ENCODE measurements at regions not wholly inside any gene's neighbourhood (a gene's known extent, or its start where the extent isn't known, plus 50 kb on each side); places are given as distances from the start of the nearest gene placed in this dataset.

- no peak for DNase-seq (ENCODE audit: extremely low read depth in 1 of 2, low read depth in 1 of 2)
Measured at GRCh38 chr14:104271391-104271790, 133.0 kb downstream of the KIF26A start.

DNA sequence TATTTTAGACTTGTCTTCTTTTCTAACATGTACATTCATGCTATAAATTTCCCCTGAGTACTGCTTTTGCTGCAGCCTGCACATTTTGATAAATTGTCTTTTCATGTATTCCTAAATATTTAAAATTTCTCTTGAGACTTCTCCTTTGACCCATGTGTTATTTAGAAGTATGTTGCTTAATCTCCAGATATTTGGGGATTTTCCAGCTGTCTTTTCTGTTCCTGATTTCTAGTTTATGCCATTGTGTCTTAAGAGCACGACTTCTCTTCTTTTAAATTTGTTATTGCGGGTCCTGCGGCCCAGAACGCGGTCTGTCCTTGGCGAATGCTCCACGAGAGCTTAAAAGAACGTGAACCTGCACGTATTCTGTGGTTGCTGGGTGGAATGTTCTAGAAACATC is 136.4 kb downstream of the KIF26A start:
- no peak for DNase-seq (ENCODE audit: extremely low read depth in 1 of 2, low read depth in 1 of 2)

GRCh38 chr14:104277416-104278213 is 139.2 kb downstream of the KIF26A start:
- no peak for DNase-seq (ENCODE audit: extremely low read depth in 1 of 2, low read depth in 1 of 2)

DNA sequence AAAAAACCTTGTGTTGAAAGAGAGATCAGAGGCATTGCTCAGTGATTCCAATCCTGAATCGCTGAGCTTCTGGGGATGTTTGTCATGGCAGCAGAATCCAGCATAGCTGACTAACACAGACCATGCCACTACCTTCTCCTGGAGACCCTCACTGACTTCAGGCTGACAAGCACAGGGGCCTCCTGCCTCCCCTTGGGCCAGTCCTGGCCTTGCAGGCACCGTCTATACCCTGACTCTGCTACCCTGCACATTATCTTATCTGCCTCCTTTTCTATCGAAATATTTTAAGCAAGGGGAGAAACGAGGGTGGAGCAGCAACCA is 139.8 kb downstream of the KIF26A start:
- no peak for DNase-seq (ENCODE audit: extremely low read depth in 1 of 2, low read depth in 1 of 2)

DNA sequence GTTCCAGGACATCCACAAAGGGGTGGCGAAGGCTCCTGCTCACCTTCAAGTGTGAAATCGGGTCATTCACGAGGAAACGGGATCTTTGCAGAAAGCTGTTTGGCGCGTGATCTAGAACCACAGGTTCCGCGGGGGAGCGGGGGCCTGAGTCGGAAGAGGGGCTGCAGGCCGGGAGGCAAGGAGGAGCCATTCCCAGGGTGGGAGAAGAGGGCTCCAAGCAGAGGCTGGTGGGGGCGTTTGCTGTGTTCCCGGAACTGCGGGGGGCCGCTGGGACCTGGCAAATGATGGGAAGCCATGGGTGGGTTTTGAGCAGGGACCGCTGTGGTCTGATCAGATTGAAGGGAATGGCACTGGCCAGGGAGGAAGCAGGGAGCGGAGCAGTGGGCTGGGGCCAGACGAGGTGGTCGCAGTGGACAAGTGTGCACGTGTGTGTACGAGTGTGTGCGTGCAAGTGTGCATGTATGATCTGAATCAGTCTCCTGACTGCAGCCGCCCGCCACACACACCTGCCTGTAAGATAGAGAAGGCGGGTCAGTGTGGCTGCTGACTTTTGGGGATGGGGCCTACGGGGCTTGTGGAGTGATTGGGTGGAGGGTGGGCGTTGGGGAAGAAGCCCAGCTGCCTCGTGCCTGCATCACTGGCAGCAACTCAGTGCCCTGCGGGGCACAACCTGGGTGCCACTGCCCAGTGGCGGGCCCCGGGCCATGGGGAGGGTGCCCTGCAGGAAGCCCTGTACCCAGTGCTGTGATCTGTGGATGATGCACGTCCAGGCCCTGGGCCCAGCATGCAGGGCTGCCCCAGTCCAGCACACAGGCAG is 141.9 kb downstream of the KIF26A start:
- no peak for DNase-seq (ENCODE audit: extremely low read depth in 1 of 2, low read depth in 1 of 2)

DNA sequence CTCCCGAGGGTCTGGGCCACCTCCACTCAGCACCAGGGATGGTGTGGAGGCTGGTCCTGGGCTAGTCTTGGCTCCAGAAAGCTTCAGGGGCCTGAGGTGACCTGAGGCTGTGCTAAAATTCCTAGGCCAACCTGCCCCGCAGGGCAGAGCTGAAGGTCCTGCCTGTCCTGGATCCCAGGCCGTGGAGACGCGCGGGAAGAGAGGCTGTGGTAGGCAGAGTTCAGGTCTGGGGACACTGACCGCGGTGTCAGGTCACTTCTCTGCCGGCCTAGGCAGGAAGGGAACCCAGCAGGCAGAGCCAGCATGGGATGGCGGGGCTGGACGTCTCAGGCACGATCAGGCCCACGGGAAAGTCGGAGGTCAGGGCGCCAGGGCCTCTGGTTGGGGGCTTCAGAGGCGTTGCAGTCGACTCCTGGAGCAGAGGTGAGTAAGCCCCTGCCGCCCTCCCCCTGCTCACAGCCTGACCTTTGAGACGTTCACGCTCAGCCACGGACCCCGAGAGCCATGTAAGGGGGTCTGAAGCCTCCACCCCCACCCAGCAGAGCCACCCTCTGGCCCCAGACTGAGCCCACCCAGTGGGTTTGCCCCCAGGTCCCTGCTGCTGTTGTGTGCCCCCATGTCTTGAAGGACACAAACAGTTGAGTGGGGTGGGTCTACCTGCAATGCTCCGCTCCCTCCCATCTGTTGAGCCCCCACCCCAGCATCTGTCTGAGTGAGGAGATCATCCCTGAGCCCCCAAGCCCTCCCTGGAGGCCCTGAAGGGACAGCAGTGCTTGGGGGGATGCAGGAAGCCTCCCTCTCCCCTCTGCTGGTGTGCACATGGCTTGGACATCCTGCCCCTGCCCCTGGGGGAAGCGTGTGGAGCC is 142.7 kb downstream of the KIF26A start:
- DNase-seq (ENCODE audit: extremely low read depth in 1 of 2, low read depth in 1 of 2), result no peak

- DNase-seq (ENCODE audit: extremely low read depth in 1 of 2, low read depth in 1 of 2), result no peak
Measured at GRCh38 chr14:104281768-104282301, 143.4 kb downstream of the KIF26A start.

GRCh38 chr14:104282332-104283196 is 144.2 kb downstream of the KIF26A start:
- no peak for DNase-seq (ENCODE audit: extremely low read depth in 1 of 2, low read depth in 1 of 2)

DNA sequence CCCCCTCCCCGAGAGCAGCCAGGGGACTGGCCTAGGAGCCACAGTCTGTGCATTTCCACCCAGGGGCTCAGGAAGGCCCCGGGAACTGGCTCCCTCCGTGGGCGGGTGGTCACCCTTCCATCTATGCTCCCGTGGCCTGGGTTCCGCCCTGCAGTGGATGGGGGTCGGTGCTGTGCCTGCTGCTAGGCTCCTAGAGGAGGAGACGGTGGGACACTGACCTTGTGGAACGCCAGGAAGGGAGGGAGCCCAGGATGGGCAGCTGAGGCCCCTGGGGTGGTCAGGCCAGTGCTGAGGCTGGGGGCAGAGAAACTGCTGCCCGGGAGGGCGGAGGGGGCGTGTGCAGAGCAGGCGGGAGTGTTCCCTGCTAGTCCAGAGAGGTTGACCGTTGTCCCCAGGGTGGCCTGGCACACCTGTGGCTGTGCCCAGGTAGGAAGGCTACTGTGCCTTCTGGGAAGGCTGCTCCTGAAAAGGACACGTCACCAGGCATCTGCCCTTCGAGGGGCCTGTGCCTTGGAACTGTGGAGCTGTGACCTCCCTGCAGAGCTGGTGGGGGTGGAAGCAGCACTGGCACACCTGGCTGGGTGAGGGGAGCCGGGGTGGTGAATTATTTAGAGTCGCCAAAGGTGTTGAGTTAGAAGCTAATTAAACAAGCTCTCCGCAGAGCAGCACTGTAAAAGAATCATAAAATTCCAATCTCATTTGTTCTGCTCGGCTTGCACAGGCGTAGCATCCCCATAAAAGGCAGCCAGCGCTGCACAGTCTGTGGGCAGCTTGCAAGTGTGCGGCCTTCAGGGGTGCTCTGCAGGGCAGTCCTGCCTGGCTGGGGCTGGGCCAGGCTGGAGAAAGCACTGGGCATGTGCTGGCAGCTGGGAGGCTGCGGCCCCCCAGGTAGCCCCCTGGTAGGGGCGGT is 145.1 kb downstream of the KIF26A start:
- DNase-seq (ENCODE audit: extremely low read depth in 1 of 2, low read depth in 1 of 2), result no peak

DNA sequence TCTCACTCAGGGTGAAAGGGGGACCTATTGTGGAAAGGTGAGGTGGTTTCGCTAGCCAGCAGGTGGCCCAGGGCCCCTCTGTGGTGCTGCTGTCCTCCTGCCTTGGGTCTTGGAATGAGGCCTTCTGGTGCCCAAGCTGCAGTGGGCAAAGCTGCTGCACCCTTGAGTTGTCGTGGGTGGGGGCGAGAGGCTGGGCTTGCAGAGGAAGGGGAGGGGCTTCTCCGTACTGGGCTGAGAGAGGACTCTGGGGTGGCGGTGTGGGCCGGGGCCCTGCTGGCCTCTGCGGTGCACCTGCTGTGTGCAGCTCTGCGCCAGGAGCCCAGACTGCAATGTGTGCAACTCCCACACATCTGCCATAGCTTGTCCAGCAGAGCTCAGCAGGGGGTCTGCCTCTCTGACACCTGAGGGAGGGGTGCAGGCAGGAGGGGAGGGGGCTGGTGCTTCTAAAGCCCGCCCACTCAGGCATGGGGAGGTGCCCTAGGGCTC is 145.8 kb downstream of the KIF26A start:
- DNase-seq (ENCODE audit: extremely low read depth in 1 of 2, low read depth in 1 of 2), result no peak

DNA sequence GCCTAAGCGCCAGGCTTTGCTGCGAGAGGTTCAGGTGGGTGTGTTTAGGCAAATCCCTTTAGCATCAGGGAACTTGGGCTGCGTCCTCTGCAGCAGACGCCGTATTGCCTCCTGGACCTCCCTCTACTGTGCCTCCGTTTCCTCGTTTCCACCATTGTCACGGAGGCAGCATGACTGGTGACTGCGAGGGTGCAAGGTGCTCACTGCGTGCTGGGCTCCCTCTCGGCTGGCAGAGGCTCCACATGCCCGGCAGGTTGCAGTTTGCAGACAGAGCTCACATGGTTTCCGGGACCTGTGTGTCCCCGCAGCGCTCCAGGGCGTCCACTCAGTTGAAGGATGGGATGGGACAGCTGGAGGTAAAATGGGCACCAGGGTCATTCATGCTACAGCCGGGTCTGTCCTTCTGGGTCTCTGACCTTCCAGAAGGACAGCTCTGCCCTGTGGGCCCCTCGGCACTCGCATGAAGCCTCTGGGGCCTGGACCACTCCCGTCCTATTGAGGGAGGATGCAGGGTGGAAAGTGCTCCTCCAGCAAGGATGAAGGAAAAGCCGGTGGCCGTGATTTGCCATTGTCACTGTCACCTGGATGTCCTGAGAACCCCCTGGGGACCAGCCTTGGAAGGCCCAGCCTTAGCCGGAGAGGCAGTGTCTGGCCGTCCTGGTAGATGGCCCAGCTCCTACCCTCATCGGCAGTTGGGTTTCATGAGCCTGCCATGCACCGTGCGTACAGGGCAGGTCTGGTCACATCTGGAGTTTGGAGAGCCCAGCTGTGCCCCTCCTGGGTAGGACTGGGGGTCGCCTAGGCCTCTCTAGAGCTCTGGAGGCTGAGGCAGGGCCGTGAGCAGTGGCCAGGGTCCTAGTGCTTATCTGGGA is 146.5 kb downstream of the KIF26A start:
- DNase-seq (ENCODE audit: extremely low read depth in 1 of 2, low read depth in 1 of 2), result no peak

DNA sequence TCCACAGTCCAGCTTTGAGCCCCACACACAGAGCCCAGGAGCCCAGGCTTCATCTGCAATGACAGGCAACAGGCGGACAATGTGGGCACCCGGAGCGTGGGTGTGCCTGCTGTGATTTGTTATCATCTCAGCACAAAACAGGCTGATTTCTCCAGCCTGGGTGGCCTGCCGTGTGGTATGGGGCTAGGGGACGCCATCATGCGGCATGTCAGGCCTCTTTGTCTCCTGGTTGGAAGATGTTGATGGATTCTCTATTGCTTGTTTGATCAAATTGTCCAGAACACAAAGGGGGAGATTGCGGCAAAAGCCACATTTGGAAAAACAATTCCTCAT is 147.1 kb downstream of the KIF26A start:
- DNase-seq (ENCODE audit: extremely low read depth in 1 of 2, low read depth in 1 of 2), result no peak

GRCh38 chr14:104286086-104286485 is 147.7 kb downstream of the KIF26A start:
- no peak for DNase-seq (ENCODE audit: extremely low read depth in 1 of 2, low read depth in 1 of 2)

DNA sequence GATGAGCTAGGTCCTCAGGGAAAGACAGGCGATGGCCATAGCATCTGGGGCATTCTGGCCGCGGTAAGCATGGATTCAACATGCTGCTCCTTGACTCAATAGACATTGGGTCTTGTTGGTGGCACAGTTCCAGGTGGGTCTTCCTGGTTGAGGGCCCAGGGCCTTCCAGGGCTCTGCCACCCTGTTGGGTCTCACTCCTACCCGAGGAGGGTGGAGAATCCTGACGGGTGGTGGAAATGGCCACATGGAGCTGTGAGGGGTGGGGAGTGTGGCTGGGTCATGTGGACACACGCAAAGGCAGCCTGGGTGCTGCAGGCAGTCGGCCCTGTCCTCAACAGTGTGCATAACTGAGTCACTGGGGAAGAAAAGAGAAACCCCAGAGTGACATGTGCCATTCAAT is 148.1 kb downstream of the KIF26A start:
- DNase-seq (ENCODE audit: extremely low read depth in 1 of 2, low read depth in 1 of 2), result no peak

- no peak for DNase-seq (ENCODE audit: extremely low read depth in 1 of 2, low read depth in 1 of 2)
Measured at GRCh38 chr14:104287301-104288009, 149.1 kb downstream of the KIF26A start.

- DNase-seq (ENCODE audit: extremely low read depth in 1 of 2, low read depth in 1 of 2), result no peak
Measured at GRCh38 chr14:104288272-104288671, 149.9 kb downstream of the KIF26A start.

DNA sequence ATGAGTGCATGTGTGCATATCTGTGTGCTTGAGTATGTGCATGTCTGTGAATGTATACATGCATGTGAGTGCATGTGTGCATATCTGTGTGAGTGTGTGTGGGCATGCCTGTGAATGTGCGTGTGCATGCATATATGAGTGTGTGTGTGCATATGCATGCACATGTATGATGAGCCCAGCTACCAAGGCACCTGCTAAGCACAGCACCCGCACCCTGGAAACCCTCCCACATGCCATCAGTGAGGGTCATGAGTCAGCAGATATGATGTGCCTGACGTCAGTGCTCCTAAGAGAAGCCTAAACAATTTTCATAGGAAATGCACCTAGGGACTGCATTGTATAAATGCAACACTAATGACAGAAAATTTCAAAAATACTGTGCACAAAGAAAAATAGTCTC is 151.1 kb downstream of the KIF26A start:
- DNase-seq (ENCODE audit: extremely low read depth in 1 of 2, low read depth in 1 of 2), result no peak
